ENCODE measurements at regions not wholly inside any gene's neighbourhood (a gene's known extent, or its start where the extent isn't known, plus 50 kb on each side); places are given as distances from the start of the nearest gene placed in this dataset.

DNA sequence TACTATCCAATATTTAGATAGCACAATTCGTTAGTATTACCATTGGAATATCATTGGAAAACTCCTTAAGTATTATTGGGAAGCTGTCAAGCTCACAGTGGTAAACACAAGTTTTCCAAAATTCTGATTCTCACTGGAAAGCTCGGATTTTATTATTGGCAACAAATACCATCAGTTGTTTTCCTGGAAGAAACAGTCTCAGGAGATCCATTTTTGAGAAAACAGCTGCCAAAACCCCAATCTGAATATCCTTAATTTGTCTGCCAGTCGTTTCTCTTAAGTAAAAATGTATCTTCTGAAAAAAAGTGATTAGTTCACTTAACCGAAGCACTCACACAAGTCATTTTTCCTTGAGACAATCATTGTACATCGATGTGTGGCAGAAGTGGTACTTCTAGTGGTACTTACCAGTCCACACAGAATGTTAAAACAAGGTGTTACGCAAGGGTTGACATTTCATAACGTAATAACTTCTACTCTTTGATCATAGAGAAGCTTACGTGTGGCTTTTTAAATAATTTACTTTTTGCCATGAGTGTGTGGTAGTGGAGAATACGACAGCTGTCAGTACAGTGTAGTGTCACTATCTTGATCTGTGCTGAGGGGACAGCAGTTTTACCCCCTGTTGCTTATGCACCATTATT, 74.9 kb downstream of the FAM43A start:
- no peaks in the 10 kb centered on the region for H3K9me3 Mint-ChIP-seq (ENCODE audit: unreplicated experiment)
- TF ChIP-seq, protein P1, sequence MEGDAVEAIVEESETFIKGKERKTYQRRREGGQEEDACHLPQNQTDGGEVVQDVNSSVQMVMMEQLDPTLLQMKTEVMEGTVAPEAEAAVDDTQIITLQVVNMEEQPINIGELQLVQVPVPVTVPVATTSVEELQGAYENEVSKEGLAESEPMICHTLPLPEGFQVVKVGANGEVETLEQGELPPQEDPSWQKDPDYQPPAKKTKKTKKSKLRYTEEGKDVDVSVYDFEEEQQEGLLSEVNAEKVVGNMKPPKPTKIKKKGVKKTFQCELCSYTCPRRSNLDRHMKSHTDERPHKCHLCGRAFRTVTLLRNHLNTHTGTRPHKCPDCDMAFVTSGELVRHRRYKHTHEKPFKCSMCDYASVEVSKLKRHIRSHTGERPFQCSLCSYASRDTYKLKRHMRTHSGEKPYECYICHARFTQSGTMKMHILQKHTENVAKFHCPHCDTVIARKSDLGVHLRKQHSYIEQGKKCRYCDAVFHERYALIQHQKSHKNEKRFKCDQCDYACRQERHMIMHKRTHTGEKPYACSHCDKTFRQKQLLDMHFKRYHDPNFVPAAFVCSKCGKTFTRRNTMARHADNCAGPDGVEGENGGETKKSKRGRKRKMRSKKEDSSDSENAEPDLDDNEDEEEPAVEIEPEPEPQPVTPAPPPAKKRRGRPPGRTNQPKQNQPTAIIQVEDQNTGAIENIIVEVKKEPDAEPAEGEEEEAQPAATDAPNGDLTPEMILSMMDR (IDR thresholded peaks at IDR 0.05; ENCODE audit: unreplicated experiment): no peak
- no peak overlapping the region for H3K27ac Mint-ChIP-seq (ENCODE audit: unreplicated experiment)
- no peak for DNase-seq (ENCODE audit: low spot score)
- no peaks in the 10 kb centered on the region for H3K27me3 Mint-ChIP-seq (ENCODE audit: unreplicated experiment)
- H3K4me1 Mint-ChIP-seq (ENCODE audit: unreplicated experiment): no peaks in the 10 kb centered on the region
- no peak overlapping the region for H3K4me3 Mint-ChIP-seq (ENCODE audit: unreplicated experiment)
- H3K36me3 Mint-ChIP-seq (ENCODE audit: low read depth, unreplicated experiment): no peaks in the 10 kb centered on the region

DNA sequence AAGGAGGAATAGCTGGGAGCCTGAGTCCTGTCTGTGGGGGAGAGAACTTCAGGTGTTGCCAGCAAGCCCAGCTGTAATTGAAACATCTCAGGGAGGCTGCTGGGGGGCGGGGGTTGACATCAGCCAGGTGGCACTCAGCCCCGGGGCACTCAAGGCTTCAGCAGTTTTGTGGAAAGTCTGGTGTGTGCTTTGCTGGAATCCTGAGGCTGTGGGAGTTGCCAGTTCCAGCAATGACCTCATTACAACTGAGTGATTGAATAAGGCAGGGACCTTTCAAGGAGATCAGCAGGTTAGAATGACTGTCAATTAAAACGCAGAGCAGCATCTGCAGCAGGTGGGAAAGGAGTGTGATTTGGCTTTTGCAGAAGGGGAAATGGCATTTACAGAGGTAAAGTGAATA, 75.7 kb downstream of the FAM43A start:
- Mint-ChIP-seq H3K9me3 (ENCODE audit: unreplicated experiment) (no peaks in the 10 kb centered on the region), H3K4me3 (ENCODE audit: unreplicated experiment) (no peak overlapping the region), H3K27me3 (ENCODE audit: unreplicated experiment) (no peaks in the 10 kb centered on the region), H3K4me1 (ENCODE audit: unreplicated experiment) (no peaks in the 10 kb centered on the region), H3K36me3 (ENCODE audit: low read depth, unreplicated experiment) (no peaks in the 10 kb centered on the region), H3K27ac (ENCODE audit: unreplicated experiment) (no peak overlapping the region)
- TF ChIP-seq, protein P1 (IDR thresholded peaks at IDR 0.05; ENCODE audit: unreplicated experiment): no peak
- no peak for DNase-seq (ENCODE audit: low spot score)

DNA sequence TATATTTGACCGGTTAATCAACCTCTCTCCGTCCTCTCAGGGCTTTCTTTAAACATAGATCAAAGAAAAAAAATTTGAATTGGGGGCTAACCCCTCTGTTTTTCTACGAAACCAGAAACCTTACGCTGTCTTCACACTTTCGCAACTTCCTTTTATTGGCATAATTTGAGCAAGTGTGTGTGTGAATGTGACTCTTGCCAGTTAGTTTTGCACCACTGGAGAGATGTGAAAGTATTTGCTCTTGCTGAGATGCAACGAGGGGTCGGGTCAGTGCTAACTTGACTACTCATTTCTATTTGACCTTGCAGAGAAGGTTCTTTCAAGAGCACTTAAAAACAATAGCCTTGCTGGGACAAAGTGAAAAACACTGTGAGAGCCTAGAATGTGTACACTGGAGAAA, 81.2 kb downstream of the FAM43A start:
- Mint-ChIP-seq H3K27me3 (ENCODE audit: unreplicated experiment) (peaks cover 10% of the 10 kb centered on the region), H3K36me3 (ENCODE audit: low read depth, unreplicated experiment) (no peaks in the 10 kb centered on the region), H3K27ac (ENCODE audit: unreplicated experiment) (no peak overlapping the region), H3K4me3 (ENCODE audit: unreplicated experiment) (no peak overlapping the region), H3K4me1 (ENCODE audit: unreplicated experiment) (peaks cover 3% of the 10 kb centered on the region), H3K9me3 (ENCODE audit: unreplicated experiment) (no peaks in the 10 kb centered on the region)
- DNase-seq (ENCODE audit: low spot score): no peak
- TF ChIP-seq, protein P1 (IDR thresholded peaks at IDR 0.05; ENCODE audit: unreplicated experiment): no peak

DNA sequence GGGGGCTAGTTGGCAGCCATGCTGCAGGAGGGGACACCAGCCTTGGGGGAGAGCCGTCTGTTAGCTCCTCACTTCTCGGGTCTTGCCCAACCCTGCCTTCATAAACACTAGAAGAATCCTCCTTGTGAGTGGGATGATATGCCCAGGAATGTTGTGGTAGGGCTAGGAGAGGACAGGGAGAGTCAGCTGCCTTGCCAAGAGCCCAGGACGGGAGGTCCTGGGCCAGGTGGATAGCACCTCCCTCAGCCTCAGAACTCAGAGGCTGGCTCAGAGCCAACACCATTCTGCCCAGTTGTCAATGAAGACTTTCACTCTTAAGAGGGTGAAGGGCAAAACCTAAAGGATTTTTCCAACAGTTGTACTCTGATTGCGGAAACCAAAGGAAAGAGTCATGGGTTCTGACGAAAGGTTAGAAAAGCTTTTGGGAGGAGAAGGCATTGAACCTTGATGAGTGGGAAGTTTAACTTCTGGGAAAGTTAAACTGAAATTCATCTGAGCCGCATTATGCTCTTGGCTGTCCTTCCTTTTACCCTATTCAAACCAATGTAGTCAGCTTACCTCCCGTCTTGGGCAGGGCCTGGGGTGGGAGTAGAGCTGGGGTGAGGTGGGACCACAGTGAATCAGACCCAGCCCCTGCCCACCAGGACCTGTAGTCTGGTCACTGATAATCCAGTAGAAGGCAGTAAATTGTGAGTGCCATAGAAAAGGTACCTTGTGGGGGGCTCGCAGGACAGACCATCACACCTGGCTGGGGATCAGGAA, 81.9 kb downstream of the FAM43A start:
- Mint-ChIP-seq H3K9me3 (ENCODE audit: unreplicated experiment) (no peaks in the 10 kb centered on the region), H3K36me3 (ENCODE audit: low read depth, unreplicated experiment) (no peaks in the 10 kb centered on the region), H3K4me3 (ENCODE audit: unreplicated experiment) (no peak overlapping the region), H3K27ac (ENCODE audit: unreplicated experiment) (no peak overlapping the region), H3K27me3 (ENCODE audit: unreplicated experiment) (peaks cover 10% of the 10 kb centered on the region), H3K4me1 (ENCODE audit: unreplicated experiment) (peaks cover 3% of the 10 kb centered on the region)
- no peak for DNase-seq (ENCODE audit: low spot score)
- TF ChIP-seq, protein P1 (IDR thresholded peaks at IDR 0.05; ENCODE audit: unreplicated experiment): no peak

DNA sequence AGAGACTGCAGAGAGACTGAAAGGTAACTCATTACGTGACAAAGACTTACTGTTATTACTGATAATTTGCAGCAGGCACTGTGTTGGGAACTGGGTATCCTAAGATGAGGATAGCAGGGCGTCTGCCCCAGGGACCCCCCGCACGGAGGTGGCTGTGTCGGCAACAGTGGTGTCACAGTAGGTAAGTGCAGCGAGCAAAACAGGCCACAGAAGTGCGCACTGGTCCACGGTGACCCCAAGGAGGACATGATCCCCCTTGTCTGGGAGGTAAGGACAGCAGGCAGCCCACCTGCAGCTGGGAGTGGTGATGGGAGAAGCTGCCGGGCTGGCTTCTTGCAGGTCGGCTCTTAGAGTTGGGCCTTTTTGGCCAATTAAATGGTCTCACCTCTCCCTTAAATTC, 82.9 kb downstream of the FAM43A start:
- Mint-ChIP-seq H3K4me1 (ENCODE audit: unreplicated experiment) (peaks cover 6% of the 10 kb centered on the region), H3K4me3 (ENCODE audit: unreplicated experiment) (no peak overlapping the region), H3K27me3 (ENCODE audit: unreplicated experiment) (peaks cover 10% of the 10 kb centered on the region), H3K36me3 (ENCODE audit: low read depth, unreplicated experiment) (no peaks in the 10 kb centered on the region), H3K27ac (ENCODE audit: unreplicated experiment) (no peak overlapping the region), H3K9me3 (ENCODE audit: unreplicated experiment) (no peaks in the 10 kb centered on the region)
- DNase-seq (ENCODE audit: low spot score): no peak
- TF ChIP-seq, protein P1 (IDR thresholded peaks at IDR 0.05; ENCODE audit: unreplicated experiment): no peak

All from endothelial cell (in vitro differentiated cells).